Limb (tissue), 2 donors: ENCODE measurements at regions not wholly inside any gene's neighbourhood (a gene's known extent, or its start where the extent isn't known, plus 50 kb on each side); places are given as distances from the start of the nearest gene placed in this dataset.
"Not testable (repeated sequence)": the region's sequence is repeated elsewhere in the genome, so short reads cannot be mapped to it uniquely, and the experiment has no call there.

Experiments used
- DNase-seq, 2 donors: peaks; one replicate each; pipeline ENCODE4 v3.0.0-alpha.2; 2016; ENCODE audit errors: extremely low spot score in 2 of 2

DNA sequence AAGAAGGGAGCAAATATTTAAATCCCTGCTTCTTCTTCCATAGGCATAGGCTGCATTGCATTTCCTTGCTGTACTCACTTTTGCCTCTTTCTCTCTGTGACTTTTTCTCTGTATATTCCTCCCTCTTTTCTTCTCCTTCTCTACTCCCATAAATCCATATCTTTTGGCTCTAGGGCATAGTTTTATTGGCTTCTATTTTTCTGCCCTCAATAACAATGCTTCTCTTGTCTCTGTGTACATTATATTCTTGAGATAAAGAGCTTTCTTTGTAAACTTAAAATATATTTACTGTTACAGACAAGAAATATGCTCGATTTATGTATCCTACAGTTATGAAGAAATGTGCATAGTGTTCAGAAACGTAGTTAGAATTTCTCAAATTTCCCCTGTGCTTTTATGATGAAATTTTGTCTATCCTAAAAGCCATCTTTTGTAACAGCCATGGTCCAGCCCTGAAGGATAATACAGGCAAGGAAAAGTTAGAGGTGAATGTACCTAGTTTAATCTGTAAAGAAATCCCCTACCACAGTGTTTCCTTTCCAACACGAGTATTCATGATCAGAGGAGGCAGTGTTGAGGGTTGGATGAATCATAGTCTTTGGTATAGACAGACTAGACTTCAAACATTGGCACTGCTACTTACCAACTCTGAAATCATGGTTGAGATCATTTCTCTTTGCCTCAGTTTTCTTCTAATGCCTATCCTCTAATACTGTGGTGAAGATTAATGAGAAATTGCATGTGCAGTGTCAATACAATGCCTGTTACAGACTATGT, 173.3 kb upstream of the FAR2 start:
- no peak for DNase-seq

DNA sequence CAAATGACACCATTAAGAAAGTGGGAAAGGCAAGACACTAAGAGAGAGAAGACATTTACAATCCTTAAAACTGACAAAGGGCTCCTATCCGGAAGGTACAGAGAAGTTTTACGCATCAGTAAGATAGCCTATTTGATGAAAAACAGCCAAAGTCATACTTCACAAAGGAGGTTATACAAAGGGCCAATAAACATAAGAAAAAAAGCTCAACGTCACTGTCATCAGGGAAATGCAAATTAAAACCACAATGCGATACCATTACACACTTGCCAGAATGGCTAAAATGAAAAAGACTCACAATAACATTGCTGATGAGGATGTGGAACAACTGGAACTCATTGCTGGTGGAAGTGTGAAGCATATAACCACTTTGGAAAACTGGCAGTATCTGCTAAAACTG, 168.6 kb upstream of the FAR2 start:
- no peak for DNase-seq

DNA sequence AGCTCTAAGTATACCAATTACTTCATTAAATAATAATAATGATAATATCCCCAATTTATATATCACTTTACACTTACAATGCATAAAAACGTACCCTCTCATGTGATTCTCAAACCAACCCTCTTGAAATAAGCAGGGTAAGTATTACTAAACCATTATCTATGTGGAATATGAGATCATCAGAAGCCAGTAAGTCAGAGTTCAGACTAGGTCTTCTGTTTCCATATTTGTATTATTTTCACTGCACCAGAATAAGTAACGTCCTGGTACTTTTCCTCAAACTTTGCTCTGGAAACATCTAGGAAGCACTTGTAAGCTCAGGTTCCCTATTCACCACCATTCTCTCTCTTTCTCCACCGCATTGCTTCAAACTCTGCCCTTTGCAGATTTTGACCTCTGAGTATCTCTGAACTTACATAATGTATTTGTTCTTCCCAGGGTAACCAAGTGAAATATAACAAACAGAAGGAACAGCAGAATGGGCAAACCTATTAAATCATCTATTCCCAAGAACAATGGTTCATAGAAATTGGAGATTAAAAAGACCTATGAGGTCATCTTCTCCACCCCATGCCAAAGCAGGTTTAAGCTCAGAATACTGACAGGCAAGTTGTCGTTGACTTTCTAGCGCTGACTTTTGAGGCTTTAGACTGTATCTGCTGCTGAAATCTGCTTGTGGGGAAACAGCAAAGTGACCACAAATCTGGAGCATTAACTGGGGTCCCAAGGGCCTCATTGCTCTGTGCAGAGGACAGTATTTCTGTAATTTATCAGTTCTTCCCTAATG, 161.3 kb upstream of the FAR2 start:
- DNase-seq: no peak

DNA sequence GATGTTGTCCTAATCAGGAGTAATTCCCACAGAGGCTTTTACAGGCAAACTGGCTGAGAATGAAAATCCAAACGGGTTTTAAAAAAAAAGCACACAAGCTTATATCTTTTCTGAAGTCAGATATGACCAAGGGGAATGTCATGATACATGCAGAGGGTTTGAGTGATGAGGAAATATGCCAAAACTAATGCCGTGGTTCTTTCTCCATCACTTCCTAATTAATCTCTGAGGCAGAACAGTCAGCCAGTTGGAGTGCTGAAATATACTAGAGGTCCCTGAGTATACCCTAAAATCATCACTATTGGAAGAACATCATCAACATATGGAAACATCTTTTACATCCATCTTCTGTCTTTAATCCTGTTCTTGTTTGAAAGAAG, 160.8 kb upstream of the FAR2 start:
- DNase-seq: no peak

DNA sequence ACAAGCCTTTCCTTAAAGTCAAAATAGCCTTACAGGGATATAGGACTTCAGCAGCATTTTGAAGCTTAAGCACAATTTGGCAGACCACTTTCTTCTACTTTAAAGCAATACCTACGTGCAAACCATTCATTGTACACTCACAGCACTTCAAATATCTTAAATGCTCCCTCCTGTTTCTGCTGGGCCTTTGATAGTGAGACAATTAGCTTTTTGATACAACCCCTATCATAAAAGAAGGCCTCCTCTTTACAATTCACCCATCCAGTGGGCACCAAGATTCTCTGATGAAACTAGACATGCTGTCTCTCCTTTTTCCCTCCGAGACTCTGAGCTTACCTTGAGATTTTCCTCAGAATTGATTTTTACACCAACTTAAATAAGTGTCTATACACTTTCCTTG, 157.5 kb upstream of the FAR2 start:
- DNase-seq: no peak

DNA sequence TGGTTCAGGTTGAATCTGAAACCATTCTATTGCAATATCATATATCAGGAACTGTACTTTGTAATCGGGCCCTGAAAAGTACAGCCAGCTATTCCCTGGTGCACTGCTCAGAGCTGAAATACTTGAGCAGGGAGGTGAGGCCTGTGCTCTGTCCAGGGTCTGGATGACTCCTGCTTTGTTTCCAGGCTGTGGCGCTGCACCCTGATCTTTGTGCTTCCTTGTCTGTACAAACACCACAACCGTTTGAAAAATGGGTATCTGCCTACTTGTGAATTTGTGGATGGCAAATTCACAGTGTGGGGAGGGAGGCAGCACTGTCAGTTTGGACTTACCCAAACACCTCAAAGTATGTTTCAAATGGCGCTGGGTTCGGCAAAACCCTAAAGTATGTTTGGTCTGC, 155.4 kb upstream of the FAR2 start:
- DNase-seq: no peak

DNA sequence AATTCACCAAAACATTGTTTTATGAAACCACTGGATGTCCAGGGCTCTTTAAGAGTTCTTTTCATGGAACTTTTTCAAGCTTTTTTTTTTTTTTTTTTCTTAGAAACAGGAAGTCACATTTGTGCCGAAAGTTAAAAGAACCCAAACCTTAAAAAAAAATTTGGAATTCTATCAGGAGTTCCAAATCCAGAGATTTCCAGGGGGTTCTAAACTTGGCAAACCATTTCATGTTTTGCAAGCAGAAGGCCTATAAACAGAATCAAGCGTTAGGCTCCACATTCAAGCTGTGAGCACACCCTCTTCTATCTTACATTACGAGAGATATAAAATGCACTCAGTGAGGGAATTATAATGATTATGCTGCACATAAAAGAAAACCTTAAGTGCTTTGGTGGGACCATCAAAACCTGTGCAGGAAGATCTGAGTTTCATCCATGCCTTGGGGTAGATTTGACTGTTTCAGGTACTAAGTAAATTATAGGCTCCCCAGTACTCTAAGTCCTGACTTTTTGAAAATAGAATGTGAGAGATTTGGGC, 154.8 kb upstream of the FAR2 start:
- no peak for DNase-seq

DNA sequence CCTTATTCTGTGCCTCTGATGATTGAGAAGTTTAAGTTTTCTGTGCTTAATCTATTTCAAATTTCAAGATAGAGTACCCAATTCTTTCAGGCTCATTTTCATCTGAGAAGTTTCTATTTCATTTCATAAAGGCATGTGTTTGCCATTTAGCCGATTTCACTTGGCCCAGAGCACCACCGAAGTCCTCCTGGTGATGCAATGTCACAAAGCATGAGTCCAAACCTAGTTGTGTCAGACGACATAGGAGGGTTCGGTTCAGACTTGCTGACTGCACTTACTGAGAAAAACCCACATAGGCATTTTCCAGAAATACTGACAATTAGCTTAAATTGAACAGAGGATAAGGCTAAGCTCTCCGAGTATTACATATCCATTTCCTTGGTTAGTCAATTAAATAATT, 152.4 kb upstream of the FAR2 start:
- DNase-seq: no peak

DNA sequence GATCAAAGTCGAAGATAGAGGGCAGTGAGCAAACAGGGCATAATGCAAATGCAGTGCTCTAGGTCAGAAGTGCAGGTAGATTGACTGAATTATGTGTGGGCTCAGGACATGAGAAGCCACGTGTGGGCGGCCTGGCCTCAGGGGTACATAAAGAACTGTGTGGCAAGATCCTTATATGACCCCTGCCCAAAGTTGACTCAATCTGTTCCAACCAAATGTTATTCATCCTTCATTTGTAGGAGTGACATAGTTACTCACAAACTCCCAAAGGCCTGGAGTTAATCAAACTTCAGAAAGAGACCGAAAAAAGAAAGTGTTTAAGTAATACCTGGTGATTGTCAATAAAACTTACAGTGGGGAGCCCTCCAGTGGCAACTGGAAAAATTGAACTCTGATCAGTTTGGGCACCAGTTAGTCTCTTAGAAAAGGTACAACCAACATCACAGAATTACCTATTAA, 150.4 kb upstream of the FAR2 start:
- peak in 1 of 2 donors; percentile 45 for DNase-seq

DNA sequence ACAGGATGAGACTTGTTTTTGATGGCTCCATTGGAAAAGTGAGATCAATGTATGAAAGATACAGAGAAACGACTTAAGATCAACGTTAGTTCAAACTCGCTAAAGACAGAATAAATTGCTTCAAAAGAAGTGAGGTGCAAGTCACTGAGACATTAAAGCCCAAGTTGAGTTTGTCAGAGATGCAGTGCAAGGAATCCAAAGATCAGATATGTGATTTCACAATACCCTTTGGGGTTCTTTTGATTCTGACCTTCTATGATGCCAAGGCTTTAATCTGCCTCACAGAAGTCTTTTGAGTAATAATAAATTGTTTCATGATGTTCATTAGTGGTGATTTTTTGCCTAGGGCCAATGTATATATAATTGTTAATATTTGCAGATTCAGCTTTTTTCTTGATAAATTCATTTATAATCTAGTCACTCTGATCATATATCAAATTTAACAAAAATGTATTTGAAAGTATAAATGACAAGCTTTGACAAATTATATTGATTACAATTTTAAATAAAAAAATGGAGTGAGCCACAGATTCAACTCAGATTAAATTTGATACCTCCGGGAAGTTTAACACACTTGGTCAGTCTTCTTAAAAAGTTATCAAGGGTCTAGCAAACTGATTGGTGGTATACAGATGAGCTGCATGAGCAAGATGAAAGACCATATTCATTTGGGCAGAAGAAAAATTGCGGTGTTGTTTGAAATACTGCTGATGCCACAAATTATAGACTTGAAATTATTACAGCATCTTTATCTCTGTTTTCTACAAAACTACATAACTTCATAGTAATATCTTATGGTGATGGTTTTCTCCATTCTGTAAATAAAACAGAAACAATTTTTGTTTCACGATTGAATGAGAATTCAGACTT, 144.8 kb upstream of the FAR2 start:
- no peak for DNase-seq

DNA sequence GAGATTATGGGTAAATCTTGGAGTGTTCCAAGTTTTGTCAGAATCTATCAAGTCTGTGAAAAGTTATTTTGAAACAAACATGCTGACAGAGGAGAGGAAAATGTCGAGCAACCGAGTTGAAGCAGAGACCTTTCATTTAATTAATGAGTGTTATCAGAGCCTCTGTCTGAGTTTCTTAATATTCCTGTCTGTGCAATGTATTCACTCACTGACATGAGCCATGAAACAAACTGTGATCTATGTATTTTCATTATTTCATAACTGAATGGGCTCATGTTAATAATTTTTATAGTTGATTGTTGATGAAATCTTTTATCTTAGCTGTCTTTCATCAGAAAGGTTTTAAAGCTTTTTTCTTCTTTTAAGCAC, 144.2 kb upstream of the FAR2 start:
- DNase-seq: no peak

DNA sequence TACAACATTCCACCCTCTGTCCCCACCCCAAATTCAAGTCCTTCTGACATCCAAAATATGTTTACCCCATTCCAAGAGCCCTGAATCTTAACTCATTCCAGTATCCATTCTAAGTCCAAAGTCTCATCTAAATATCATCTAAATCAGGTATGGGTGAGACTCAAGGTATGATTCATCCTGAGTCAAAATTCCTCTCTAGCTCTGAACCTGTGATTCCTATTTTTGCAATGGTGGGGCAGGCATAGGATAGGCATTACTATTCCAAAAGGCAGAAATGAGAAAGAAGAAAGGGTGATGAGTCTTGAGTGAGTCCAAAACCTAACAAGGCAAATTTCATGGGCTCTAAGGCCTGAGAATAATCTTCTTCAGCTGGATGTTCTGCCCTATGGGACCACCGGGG, 140.3 kb upstream of the FAR2 start:
- DNase-seq: no peak

DNA sequence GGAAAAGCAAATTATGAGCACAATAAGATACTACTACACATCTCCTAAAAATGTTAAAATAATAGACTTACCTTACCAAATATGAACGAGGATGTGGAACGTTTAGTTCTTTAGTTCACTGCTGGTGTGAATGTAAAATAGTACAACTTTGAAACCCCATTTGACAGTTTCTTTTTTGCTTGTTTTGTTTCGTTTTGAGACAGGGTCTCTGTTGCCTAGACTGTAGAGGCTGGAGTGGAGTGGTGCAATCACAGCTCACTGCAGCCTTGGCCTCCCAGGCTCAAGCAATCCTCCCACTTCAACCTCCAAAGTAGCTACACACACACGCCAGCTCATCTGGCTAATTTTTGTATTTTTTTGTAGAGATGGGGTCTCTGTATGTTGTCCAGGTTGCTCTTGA, 136.4 kb upstream of the FAR2 start:
- no peak for DNase-seq

DNA sequence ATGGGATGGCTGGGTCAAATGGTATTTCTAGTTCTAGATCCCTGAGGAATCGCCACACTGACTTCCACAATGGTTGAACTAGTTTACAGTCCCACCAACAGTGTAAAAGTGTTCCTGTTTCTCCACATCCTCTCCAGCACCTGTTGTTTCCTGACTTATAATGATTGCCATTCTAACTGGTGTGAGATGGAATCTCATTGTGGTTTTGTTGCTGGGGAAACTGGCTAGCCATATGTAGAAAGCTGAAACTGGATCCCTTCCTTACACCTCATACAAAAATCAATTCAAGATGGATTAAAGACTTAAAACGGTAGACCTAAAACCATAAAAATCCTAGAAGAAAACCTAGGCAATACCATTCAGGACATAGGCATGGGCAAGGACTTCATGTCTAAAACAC, 131.5 kb upstream of the FAR2 start:
- DNase-seq: not testable (repeated sequence)

DNA sequence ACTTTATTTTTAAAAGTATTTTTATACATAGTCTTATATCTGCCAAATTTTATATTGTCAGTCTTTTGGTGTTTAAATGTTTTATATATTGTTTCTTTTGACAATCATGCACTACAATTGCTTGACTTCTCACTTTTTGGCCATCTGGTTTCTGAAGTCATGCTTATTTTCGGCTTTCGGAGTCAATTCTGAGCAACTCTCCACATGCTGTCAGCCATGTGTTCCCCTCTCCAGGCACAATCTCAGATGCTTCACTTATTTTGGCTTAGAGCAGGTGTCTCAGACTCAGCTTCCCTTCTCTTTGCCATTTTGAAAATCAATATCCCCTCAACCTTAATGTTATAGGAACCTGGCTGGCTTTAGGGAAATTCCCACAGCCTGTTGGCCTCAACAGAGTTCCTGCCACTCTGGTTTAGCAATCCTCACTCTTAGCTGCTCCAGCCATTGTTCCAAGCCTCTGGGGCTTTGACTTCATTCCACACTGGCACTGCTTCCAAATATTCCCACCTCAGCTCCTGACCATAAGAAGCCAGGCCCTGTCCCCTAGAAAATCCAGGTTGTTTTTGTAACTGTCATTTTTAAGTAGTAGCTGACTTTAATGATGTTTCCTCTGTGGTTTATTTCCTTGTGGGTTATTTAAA, 125.5 kb upstream of the FAR2 start:
- DNase-seq: no peak

DNA sequence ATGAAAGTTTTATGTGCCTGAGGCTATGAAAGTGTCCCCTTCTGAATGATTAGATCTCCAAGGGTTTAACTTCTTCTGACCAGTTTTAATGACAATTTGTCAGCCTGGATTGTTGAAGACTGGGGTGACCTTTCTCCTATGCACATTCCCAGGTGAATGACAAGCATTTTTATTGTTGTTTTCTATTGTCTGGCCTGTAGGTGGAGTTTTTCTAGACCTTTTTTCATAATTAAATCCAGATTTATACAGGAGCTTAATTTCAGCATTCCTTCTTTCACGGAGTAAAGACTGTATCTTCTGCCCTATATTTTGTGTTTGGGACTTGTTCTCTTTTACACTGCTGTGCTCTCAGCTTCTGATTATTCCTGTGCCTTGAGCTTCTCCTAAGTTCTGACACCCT, 125.0 kb upstream of the FAR2 start:
- no peak for DNase-seq

DNA sequence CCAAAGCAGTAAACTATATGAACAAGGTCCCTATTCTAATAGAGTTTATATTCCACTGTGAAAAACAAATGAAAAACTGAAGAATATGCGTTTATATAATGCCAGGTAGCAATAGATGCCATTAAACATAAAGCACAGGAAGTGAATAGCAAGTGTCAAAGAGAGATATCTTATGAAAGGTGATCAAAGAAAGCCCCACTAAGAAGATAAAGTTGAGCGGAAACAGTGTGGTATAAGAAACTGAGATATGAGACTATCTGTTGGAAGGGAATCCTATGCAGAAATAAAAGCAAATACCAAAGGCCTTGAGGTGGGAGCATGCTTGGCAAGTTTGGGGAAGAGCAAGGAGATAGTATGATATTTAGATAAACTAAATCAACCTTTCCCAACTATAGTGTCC, 123.1 kb upstream of the FAR2 start:
- DNase-seq: no peak

DNA sequence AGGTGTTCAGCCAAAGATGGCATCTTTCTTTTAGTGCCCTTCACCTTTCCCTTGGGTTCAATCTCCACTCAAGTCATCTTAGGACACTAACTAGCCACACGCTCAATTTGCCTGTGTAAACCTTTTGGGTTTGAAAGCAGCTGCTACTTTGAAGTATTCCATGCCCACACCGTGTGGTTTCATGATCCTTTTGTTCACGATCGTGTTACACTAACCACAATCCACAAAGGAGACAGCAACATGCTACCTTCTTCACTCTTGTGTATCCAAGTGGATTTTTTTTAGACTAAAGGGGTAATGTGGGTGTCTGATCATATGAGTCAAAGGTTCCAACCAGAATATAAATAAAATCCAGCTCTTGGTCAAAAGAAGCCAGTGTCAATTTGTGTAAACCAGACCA, 122.7 kb upstream of the FAR2 start:
- no peak for DNase-seq

DNA sequence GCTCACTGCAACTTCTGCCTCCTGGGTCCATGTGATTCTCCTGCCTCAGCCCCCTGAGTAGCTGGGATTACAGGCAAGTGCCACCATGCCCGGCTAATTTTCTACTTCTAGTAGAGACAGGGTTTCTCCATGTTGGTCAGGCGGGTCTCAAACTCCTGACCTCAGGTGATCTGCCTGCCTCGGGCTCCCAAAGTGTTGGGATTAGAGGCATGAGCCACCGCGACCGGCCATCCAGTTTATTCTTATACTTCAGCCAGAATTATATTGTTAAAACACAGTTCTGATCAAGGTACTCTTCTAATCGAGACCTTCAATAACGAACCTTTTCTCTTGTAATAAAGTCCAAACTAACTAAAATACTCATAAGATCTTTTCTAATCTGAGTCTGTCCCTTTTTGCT, 119.6 kb upstream of the FAR2 start:
- DNase-seq: not testable (repeated sequence)

DNA sequence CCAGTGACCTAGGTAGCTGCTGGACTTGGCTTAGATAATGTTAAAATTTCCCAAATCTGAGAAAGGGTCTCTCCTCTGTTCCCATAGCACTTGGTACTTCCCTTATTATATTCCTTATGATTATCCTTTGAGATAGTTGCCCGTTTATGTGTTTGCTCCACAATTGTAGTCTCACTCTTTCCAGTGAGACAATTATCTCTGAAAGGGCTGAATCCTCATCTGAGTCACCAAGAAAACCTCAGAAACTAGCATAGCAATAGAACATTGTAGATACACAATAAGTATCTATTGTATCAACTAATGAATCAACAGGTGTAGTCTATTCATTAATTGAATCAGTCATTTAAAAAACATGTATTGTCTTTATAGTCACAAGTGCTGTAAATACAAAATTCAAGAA, 119.1 kb upstream of the FAR2 start:
- DNase-seq: no peak

DNA sequence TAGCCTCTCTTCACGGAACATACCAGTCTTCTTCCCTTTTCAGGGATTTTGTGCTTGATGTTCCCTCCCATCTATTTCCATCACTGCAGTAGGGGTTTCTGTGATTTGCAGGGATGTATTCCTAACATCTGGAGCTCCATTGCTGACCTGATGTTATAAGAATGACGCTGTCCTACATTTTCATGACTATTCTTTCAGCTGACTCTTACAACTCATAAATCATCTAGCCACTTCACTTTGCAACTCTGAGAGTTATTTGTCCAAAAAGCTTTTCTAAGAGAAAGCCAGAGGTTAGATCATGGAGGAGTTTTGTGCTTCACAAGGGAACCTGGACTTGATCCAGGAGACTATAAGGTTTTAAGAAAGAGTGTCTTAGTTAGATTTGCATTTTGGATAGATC, 116.6 kb upstream of the FAR2 start:
- DNase-seq: no peak
